Prostate gland (tissue), 2 donors: ENCODE measurements at regions not wholly inside any gene's neighbourhood (a gene's known extent, or its start where the extent isn't known, plus 50 kb on each side); places are given as distances from the start of the nearest gene placed in this dataset.

Experiments
- DNase-seq: peaks from one replicate; pipeline ENCODE4 v3.0.0-alpha.2; 2019; ENCODE audit warnings: low spot score
- H3K27ac ChIP-seq, 2 donors: fragments of 200-600 bp; sonication (generic); 2 replicates each; pipeline ENCODE4 v1.5.1; 2017 to 2019
- H3K27me3 ChIP-seq: fragments of 200-600 bp; sonication (generic); replicated peaks from 2 replicates; pipeline ENCODE4 v1.5.1; 2019; ENCODE audit not compliant: insufficient read depth
- H3K36me3 ChIP-seq, 2 donors: fragments of 200-600 bp; sonication (generic); 1 replicate in 1 of 2; 2 replicates in 1 of 2; pipeline versions ENCODE4 v1.5.1 to v1.8.1; 2017 to 2019
- H3K4me1 ChIP-seq: fragments of 200-600 bp; sonication (generic); replicated peaks from 2 replicates; pipeline ENCODE4 v1.5.1; 2019
- H3K4me3 ChIP-seq, 2 donors: fragments of 200-600 bp; sonication (generic); 2 replicates each; pipeline ENCODE4 v1.5.1; 2017 to 2019
- H3K9me3 ChIP-seq: fragments of 200-600 bp; sonication (generic); 2 replicates; pipeline ENCODE4 v1.5.1; 2017
- CTCF ChIP-seq, 4 experiments: fragments of 200-600 bp in 2 of 4; fragments of 450-650 bp in 2 of 4; sonication (generic) in 2 of 4; IDR thresholded peaks; 1 replicate in 3 of 4; 2 replicates in 1 of 4; pipeline ENCODE4 v1.5.1; 2016 to 2019; ENCODE audit warnings: antibody characterized with exemption in 4 of 4, mild to moderate bottlenecking in 2 of 4, moderate library complexity in 2 of 4
- POLR2A ChIP-seq: fragments of 450-650 bp; IDR thresholded peaks from one replicate; pipeline ENCODE4 v1.6.1; 2016; ENCODE audit warnings: antibody characterized with exemption, mild to moderate bottlenecking
- POLR2AphosphoS5 ChIP-seq: sonication (generic); formaldehyde crosslinking; IDR thresholded peaks from one replicate; pipeline ENCODE4 v1.6.1; 2017; ENCODE audit warnings: antibody characterized with exemption
- WGBS: methylation state at CpG from one replicate; pipeline ENCODE4 v1.1.5; 2018; 5-methylcytosine and 5-hydroxymethylcytosine counted together
- intact Hi-C: fragments of 100-400 bp; cut with DNase I; formaldehyde crosslinking; loops from one replicate; pipeline ENCODE4 v1.14.2; 2022

DNA sequence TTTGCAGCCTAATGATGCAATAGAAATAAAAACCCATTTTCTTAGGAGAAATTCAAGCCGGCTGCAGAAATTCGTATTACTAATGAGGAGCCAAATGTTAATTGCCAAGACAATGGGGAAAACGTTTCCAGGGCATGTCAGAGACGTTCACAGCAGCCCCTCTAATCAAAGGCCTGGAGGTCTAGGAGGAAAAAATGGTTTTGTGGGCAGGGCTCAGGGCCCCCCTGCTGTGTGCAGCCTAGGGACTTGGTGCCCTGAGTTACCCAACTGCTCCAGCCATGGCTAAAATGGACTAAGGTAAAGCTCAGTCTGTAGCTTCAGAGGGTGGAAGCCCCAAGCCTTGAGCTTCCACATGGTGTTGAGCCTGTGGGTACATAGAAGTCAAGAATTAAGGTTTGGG is 461.4 kb downstream of the FAT4 start:
- Histone ChIP-seq H3K27me3 (no peaks in the 10 kb centered on the region), H3K4me1 (no peaks in the 10 kb centered on the region), H3K36me3 (no peaks in the 10 kb centered on the region), H3K27ac (no peak overlapping the region), H3K4me3 (no peak overlapping the region), H3K9me3 (no peaks in the 10 kb centered on the region)
- no peak for TF ChIP-seq POLR2A
- TF ChIP-seq POLR2AphosphoS5 = no peak
- no peak for TF ChIP-seq CTCF (IDR thresholded peaks at IDR 0.05)
- DNase-seq = no peak
- WGBS = 91% methylated on average over 4 of the region's 4 CpGs
- intact Hi-C loops = no loop called here

- Histone ChIP-seq H3K4me3 (no peak overlapping the region), H3K9me3 (no peaks in the 10 kb centered on the region), H3K36me3 (no peaks in the 10 kb centered on the region), H3K4me1 (no peaks in the 10 kb centered on the region), H3K27ac (no peak overlapping the region), H3K27me3 (no peaks in the 10 kb centered on the region)
- TF ChIP-seq CTCF (IDR thresholded peaks at IDR 0.05) (no peak), POLR2AphosphoS5 (no peak), POLR2A (no peak)
- intact Hi-C loops = no loop called here
- DNase-seq = no peak
Observed at GRCh38 chr4:125780164-125780563, 465.4 kb downstream of the FAT4 start.

DNA sequence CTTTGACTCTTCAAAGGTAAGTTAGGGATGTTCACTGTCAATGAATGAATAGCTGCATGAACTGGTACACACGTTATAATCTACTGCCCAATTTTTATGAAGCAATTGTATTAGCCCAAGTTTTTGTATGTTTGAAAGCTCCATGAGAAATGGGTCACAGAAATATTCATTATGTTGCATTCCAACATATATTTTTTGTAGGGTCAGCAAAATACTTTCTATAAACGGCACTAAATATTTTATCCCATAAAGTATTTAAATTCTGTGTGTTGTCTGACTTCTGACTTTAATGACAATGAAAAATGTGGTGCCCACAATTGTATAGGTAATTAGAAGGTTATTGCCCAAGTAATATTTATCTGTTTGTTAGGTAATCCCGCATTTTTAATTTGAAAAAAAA is 466.0 kb downstream of the FAT4 start:
- intact Hi-C loops = no loop called here
- WGBS = 70% methylated on average over 3 of the region's 3 CpGs
- no peaks in the 10 kb centered on the region for H3K4me1 ChIP-seq
- H3K9me3 ChIP-seq = no peaks in the 10 kb centered on the region
- DNase-seq = no peak
- no peak overlapping the region for H3K27ac ChIP-seq
- no peak overlapping the region for H3K4me3 ChIP-seq
- TF ChIP-seq POLR2A (no peak), POLR2AphosphoS5 (no peak), CTCF (IDR thresholded peaks at IDR 0.05) (no peak)
- no peaks in the 10 kb centered on the region for H3K27me3 ChIP-seq
- no peaks in the 10 kb centered on the region for H3K36me3 ChIP-seq

DNA sequence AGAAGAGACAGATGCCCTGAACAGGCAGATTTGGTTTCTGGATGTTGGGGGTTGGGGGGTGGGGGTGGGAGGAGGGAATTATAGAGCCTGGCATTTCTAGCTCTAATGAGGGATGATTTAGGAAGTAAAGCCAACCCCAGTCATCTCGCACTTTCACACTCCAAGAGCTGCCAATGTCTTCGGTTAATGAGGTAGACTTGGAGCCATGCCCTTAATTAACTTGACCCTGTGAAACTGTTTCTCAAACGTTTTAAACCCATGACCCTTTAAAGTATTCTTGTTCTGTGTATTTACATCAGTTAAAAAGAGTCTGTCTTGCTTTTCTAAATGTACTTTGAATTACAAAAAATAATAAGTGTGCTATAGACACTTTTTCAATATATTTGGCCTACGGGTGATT is 466.9 kb downstream of the FAT4 start:
- Histone ChIP-seq H3K36me3 (no peaks in the 10 kb centered on the region), H3K4me3 (no peak overlapping the region), H3K4me1 (no peaks in the 10 kb centered on the region), H3K27me3 (no peaks in the 10 kb centered on the region), H3K9me3 (no peaks in the 10 kb centered on the region), H3K27ac (no peak overlapping the region)
- 44% methylated on average over 4 of the region's 4 CpGs for WGBS
- TF ChIP-seq POLR2A (no peak), CTCF (IDR thresholded peaks at IDR 0.05) (no peak), POLR2AphosphoS5 (no peak)
- intact Hi-C loops = no loop called here
- no peak for DNase-seq

DNA sequence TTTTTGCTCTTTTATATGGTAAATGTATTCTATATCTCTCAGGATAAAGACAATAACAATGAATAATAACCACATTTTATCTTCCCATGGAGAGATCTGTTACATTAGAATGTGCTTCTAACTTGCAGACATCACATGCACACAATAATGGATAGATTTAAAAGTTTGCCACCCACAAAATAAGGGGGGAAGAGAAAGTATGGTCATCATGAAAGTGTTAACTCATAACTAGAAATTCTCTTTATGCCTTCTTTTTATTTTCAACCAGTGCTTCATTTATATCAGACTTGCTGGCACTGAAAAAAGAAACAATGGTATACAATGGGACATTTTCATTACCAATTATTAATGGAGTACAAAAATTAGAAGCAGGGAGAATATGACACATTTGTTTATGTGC is 470.0 kb downstream of the FAT4 start:
- intact Hi-C loops = no loop called here
- Histone ChIP-seq H3K27me3 (no peaks in the 10 kb centered on the region), H3K36me3 (no peaks in the 10 kb centered on the region), H3K4me1 (no peaks in the 10 kb centered on the region), H3K9me3 (no peaks in the 10 kb centered on the region), H3K4me3 (no peak overlapping the region), H3K27ac (no peak overlapping the region)
- no peak for DNase-seq
- no peak for TF ChIP-seq CTCF (IDR thresholded peaks at IDR 0.05)
- no peak for TF ChIP-seq POLR2AphosphoS5
- no peak for TF ChIP-seq POLR2A
